DLD1 (cell line): ENCODE measurements at regions not wholly inside any gene's neighbourhood (a gene's known extent, or its start where the extent isn't known, plus 50 kb on each side); places are given as distances from the start of the nearest gene placed in this dataset.

ENCODE experiments used
- in situ Hi-C: cut with HindIII; loops from 2 replicates; pipeline ENCODE4 v1.10.0; 2017; ENCODE audit warnings: low sequenced_read_pairs

GRCh38 chr1:29504709-29505410, 268.5 kb downstream of the PTPRU start:
- in situ Hi-C loops: no loop called here

- in situ Hi-C loops: no loop called here
Observed at GRCh38 chr1:29504196-29504595, 267.9 kb downstream of the PTPRU start.

GRCh38 chr1:29502911-29503840, 266.9 kb downstream of the PTPRU start:
- in situ Hi-C loops: no loop called here

GRCh38 chr1:29502225-29502910, 266.0 kb downstream of the PTPRU start:
- in situ Hi-C loops: no loop called here

- in situ Hi-C loops: no loop called here
Observed at GRCh38 chr1:29501227-29501976, 265.1 kb downstream of the PTPRU start.

- in situ Hi-C loops: no loop called here
Observed at GRCh38 chr1:29500651-29501050, 264.3 kb downstream of the PTPRU start.

- in situ Hi-C loops: no loop called here
Observed at GRCh38 chr1:29500041-29500440, 263.7 kb downstream of the PTPRU start.

GRCh38 chr1:29499104-29499650, 262.9 kb downstream of the PTPRU start:
- in situ Hi-C loops: no loop called here

- in situ Hi-C loops: no loop called here
Observed at GRCh38 chr1:29498126-29499103, 262.1 kb downstream of the PTPRU start.

GRCh38 chr1:29497395-29498125, 261.2 kb downstream of the PTPRU start:
- in situ Hi-C loops: no loop called here

GRCh38 chr1:29496701-29497100, 260.4 kb downstream of the PTPRU start:
- in situ Hi-C loops: no loop called here

GRCh38 chr1:29490204-29490934, 254.0 kb downstream of the PTPRU start:
- in situ Hi-C loops: no loop called here

GRCh38 chr1:29489471-29489870, 253.1 kb downstream of the PTPRU start:
- in situ Hi-C loops: no loop called here

- in situ Hi-C loops: no loop called here
Observed at GRCh38 chr1:29488794-29489311, 252.5 kb downstream of the PTPRU start.

GRCh38 chr1:29488086-29488793, 251.9 kb downstream of the PTPRU start:
- in situ Hi-C loops: no loop called here

GRCh38 chr1:29487291-29487690, 251.0 kb downstream of the PTPRU start:
- in situ Hi-C loops: no loop called here
